RCC 7860 (cell line): ENCODE measurements at regions not wholly inside any gene's neighbourhood (a gene's known extent, or its start where the extent isn't known, plus 50 kb on each side); places are given as distances from the start of the nearest gene placed in this dataset.
"Not testable (repeated sequence)": the region's sequence is repeated elsewhere in the genome, so short reads cannot be mapped to it uniquely, and the experiment has no call there.

Experiments used
- DNase-seq: peaks from one replicate; pipeline ENCODE4 v3.0.0-alpha.2; 2015; ENCODE audit warnings: low spot score
- FAIRE-seq: peaks from 2 replicates; lab custom pipeline; 2012; peaks lifted over from hg19 to GRCh38; lab: Jason Lieb, UNC

DNA sequence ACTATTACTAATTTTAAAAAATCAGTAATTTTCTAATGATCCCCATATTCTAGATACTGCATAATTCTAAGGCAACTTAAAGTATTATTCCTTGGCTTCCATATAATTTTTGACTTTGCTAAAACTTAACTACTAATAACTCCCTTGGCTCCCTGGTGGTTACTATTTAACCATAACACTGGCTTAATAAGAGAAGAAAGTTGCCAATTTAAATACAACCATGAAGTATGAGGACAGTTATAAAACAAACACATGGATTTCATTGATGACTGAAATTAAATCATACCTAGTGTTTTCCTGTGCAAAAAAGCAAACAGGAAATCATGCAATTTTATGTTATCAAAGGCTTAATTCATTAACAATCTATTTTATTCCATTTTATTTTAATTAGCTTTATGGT lies 1073.9 kb downstream of the GRM8 start:
- no peak for DNase-seq
- FAIRE-seq, result no peak

DNA sequence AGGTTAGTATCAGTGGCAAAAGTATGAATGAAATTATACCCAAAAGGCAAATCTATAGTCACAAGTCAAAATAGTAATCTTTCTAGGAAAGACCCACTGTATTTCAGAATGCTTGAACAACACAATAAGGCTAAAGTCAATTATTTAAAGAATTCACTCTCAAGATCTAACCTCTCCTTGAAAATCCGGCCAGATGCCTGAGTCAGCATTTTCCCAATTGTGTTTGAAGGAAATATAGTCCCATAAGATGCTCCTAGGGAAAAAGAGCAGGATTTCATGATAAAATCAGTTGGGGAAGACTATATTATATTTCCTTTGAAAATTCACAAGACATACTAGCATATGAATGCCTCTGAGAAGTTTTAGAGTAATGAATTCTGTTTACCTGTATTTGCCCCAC lies 1075.0 kb downstream of the GRM8 start:
- no peak for FAIRE-seq
- no peak for DNase-seq

DNA sequence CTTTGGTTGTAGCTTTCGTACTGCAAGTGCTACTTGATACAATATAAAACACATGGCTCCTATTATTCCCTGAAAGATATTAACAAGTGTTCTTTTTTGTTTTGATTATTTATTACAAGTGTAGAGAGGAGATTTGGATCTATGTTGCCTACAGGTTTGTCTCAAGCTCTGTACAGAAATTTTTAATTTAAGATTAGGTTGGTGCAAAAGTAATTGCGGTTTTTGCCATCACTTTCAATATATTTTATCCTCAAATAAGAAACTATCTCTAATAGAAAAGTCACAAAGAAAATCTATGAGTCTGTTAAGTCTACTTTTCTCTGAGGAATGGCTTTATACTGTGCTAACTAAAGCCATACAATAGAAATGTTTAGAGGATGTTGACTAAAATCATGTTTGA lies 1086.1 kb downstream of the GRM8 start:
- DNase-seq (no peak), FAIRE-seq (no peak)

DNA sequence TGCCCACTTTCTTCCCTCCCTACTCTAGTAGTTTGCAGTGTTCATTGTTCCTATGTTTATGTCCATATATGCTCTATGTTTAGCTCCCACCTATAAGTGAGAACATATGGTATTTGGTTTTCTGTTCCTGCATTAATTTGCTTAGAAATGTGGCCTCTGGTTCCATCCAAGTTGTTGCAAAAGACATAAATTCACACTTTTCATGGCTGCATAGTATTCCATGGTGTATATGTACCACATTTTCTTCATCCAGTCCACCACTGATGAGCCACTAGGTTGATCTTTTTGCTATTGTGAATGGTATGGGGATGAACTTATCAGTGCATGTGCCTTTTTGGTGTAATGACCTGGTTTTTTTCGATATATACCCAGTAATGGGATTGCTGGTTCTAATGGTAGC lies 1089.1 kb downstream of the GRM8 start:
- FAIRE-seq, result no peak
- no peak for DNase-seq

DNA sequence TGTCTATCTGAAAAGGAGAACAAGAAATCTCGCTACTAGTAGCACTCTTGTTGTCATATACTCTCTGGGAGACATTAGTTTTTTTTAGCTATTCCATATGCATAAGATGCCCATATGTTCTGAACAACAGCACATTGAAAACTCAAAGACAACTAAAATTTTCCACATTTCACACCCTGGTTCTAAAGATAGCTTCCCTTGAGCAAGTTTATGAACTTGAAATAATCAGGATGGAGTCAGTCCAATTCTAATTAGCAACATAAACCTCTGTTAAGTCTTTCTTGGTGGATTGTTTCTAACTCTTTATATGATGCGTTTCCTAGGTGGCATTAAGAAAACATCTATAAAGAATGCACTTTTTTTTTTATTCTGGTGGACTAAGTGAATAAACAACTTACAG lies 1095.3 kb downstream of the GRM8 start:
- DNase-seq, result no peak
- no peak for FAIRE-seq

DNA sequence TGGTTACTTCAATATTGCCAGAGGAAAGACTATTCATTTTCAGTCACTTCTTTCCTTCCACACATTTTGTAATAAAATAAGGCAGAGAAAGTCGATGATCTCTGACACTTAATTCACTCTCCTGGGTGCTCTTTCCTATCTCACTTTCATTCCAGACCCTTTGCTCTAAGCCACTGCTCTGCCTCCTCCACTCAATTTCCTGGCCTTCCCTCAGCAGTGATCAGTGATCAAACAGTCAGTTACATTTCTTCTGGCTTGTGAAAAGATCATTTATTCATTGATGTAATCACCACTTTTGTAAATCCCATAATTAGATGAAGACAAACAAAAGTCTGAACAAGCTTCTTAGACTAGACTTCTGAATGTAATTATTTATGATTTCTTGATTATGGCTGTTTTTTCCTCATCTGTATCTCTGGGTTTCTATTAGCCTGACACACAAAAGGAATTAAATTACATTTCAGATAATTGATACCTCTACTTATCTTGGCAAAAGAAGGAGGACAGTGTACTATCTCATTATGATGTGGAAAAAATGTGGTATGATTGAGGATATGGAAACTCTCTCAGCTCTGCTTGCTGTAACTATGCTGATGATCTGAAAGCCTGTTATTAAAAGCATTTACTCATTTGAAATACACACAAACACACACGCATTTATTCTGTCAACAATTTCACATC lies 1102.3 kb downstream of the GRM8 start:
- FAIRE-seq, result no peak

DNA sequence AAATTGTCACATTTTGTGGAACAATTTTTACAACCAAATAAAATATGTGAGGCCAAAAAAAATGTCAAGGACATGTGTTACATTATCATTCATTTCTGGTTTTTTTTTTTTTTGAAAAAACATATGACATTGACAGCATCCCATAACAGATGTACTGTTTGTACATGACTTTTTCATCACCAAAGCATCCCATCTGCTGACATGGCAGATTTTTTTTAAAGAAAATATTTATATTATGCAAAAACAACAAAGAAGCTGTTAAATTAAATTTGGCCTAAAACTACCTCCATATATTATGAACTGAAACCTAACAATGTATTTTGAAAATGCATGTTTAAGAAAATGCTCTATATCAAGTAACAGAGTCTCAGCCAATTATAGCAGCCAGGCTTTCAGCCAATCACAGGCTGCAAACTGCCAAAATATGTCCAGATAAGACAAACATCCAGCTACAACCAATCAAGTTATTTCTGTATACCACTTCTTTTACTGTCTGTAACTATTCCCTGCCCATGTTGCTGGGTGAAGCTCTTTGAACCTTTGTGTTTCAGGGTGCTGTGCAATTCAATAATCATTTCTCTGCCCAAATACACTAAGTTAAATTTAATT lies 1111.8 kb downstream of the GRM8 start:
- FAIRE-seq, result no peak
- DNase-seq, result no peak

More for the DNA sequence above, 1102.3 kb downstream of the GRM8 start:
- DNase-seq, result no peak

DNA sequence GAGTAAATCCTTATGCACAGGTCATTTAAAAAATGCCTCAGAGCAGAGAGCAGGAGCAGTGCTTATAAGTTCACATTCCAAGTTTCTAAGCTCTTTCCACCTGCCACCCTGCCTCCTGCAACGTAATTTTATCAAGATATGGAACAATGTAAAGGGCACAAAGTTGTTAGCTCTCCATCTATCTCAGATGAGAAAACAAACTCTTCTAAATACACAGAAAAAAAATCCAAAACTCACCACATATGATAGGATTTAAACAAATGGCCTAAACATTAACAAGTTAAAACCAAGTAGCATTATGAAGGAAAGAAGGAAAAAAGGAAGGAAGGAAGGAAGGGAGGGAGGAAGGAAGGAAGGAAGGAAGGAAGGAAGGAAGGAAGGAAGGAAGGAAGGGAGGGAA lies 1132.8 kb downstream of the GRM8 start:
- FAIRE-seq (no peak), DNase-seq (no peak)

DNA sequence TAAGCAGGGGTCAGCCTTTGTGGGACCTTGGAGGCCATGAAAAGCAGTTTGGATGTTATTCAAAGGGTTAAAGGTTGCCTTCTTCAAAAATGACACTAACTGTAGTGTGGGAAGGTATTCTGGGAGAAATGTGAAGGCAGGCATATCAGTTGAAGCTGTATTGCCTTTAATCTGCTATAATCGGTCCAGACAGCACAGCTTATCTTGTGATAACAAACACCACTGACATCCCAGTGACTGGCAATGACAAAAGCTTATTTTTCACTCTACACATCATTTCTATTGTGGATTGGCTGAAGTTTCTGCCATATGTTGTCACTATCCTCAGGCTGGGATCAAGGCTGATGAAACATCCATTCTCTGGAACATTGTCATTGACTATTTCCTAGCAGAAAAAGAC lies 1149.2 kb downstream of the GRM8 start:
- FAIRE-seq, result no peak

DNA sequence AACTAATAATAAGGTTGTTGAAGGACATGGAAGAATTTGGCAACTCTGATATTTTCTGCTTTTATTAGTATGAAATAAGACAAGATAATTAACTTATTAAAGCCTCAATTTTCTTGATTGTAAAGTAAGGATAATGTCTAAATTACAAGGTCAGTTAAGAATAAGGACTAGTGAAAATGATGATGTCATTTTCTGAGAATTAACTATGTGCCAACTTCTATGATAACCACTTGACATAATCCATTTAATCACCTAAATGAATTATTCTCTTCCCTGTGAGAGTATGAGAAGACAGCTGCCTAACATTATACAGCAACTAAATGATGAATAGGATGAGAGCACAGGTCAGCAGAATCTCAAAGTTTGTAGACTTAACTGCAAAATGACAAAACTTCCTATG lies 1153.4 kb upstream of the POT1 start:
- DNase-seq (no peak), FAIRE-seq (no peak)

More for the DNA sequence above, 1149.2 kb downstream of the GRM8 start:
- no peak for DNase-seq

DNA sequence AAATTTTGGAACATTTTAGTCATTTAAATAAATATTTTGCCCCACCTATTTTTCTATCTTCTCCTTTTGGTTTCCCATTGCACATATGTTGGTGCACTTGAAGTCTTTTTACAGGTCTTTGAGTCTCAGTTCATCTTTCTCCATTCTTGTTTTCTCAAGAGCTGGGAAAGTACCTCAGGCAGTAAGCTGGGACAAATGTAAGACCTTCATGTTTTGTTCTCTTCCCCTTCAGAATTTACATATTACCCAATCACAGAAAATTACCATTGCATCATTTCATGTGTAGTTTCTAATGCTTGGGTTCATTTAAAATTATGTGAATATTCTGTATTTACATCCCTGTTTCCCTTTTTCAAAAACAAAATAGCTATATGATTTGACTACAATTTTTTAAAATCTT lies 1150.0 kb upstream of the POT1 start:
- DNase-seq, result no peak
- FAIRE-seq, result no peak

DNA sequence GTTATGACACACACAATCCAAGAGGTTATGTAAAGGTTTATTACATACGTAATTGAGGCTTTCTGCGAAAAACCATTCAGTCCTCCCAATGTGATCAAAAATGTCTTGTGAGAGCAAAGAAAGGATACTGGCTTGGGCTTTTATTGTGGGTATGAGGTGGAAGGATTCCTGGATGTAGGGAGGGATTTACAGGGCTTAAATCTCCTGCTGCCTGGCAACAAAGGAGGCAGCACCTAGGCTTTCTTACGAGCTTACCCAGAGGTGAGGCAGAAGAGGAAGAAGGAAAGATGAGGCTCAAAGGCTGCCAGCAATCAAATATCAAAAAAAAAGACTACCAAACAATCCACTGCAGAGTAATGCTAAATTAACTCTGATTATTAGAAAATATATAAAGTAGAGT lies 1149.5 kb upstream of the POT1 start:
- DNase-seq (no peak), FAIRE-seq (no peak)

DNA sequence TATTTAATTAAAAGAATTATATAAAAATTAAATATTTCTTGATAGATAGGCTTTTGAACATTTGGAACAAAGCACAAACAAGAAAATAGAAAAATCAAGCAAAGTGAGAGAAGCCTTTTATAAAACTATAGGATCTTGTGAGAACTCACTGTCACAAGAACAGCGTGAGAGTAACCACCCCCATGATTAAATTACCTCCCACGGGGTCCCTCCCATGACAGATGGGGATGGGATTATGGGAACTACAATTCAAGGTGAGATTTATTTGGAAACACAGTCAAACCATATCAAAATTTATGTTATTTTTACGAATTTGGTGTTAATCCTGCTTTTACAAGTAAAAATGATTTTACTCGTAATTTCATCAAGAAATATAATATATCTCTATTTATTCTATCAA lies 1136.1 kb upstream of the POT1 start:
- DNase-seq (no peak), FAIRE-seq (no peak)

DNA sequence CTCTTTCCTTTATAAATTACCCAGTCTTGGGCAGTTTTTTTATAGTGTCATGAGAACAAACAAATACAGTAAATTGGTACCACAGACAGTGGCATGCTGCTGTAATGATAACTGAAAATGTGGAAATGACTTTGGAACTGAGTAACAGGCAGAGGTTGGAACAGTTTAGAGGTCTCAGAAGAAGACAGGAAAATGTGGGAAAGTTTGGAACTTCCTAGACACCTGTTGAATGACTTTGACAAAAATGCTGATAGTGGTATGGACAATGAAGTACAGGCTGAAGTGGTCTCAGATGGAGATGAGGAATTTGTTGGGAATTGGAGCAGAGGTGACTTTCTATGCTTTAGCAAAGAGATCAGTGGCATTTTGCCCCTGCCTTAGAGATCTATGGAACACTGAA lies 1128.4 kb upstream of the POT1 start:
- no peak for DNase-seq
- FAIRE-seq, result no peak

DNA sequence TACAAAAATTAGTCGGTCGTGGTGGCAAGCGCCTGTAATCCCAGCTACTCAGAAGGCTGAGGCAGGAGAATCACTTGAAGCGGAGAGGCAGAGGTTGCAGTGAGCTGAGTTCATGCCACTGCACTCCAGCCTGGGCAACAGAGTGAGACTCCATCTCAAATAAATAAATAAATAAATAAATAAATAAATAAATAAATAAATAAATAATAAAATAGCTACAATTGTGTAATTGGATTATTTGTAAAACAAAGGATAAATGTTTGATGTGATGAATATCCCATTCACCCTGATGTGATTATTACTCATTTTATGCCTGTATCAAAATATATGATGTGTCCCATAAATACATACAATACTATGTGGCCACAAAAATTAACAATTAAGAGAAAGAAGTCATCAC lies 1127.0 kb upstream of the POT1 start:
- not testable (repeated sequence) for DNase-seq, FAIRE-seq

DNA sequence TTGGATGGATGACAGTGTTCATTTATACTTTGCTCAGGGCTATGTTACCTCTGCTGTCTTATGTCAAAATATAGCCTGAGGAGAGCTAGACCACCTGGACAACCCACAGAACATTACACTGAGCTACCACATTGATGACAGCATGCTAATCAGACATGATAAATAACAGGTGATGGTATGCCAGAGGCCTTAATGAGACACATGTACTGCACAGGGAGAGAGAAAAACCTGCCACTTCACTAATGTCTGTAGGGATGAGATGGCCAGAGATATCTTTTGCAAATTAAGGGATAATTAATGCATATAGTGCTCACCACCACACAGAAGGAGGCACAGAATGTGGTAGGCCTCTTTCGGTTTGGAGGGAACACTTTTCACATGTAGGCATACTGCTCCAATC lies 1122.6 kb upstream of the POT1 start:
- no peak for FAIRE-seq
- no peak for DNase-seq

DNA sequence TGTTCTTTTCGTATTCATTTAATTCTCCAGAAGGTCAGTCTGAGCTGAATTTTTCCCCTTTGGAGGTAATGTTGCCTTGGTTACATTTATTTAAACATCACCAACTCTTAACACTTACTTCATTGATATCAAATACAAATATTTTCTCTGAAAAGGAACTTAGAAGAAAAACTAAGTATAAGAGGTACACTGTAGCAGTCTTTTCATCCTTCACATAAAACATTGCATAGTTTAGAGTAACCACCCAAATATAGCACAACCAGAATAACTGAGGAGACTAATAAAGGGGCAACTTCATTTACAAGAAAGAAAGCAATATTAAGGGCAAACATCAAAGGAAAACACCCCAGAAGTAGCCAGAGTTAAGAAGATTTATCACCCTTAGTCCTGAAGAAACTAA lies 1115.0 kb upstream of the POT1 start:
- FAIRE-seq, result no peak
- no peak for DNase-seq

DNA sequence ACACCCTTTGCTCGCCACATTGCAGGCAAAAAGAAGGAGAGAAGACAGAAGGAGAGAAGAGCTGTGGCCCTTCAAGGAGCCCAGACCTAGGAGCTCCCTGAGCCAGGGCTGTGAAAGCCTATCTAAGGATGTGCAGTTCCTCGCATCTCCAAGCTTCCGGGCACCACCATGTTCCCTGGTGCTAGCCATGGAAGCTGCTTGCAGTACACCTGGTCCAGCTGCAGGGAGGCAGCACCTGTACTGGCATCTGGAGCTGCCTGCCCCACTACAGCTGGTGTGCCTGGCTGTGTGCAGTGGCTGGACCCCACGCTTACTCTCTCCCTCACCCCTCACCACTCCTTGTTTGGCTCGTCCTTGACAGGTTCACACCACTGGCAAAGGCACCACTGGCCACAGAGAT lies 1111.8 kb upstream of the POT1 start:
- no peak for DNase-seq
- FAIRE-seq, result no peak

DNA sequence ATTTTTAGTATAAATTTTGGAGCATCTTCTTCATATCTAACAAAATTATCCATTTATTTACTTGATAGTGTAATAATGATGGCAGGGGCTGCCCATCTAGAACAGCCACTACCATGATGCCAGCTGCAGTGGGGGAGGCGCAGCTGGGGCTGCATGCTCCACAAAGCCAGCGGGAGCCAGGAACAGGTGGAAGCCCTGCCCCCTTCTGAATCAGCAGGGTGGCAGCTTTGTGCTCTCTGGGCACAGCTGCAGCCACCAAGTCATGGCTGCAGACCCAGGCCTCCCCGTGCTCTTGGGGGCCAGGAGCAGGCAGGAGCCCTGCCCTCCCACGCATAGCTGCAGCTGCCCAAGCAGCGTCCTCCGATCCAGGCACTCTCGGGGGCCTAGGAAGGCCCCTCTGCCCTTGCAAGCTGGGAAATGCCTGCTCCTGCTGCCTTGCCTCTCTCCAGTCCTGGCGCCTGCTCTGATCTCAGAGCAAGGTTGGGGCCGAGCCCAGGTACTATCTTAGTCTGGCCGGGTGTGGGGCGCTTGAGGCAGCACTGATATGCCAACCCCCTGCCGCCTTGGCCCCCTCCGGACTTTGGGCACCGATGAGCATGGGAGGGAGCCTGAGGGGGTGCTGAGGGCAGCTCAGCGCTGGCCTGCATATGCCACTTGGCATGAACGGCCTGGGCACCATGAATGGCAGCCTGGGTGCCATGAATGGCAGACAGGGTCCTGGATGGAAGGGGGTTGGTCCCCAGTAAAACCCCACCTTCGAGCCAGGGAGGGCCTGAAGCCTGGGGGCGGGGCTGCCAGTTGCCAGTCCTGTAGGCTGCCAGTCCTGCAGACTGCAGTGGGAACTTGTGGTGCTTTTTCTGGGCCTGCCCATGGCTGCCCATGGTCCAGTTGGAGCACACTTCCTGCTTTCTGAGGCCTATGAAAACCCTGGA lies 1110.8 kb upstream of the POT1 start:
- FAIRE-seq, result no peak
- no peak for DNase-seq

DNA sequence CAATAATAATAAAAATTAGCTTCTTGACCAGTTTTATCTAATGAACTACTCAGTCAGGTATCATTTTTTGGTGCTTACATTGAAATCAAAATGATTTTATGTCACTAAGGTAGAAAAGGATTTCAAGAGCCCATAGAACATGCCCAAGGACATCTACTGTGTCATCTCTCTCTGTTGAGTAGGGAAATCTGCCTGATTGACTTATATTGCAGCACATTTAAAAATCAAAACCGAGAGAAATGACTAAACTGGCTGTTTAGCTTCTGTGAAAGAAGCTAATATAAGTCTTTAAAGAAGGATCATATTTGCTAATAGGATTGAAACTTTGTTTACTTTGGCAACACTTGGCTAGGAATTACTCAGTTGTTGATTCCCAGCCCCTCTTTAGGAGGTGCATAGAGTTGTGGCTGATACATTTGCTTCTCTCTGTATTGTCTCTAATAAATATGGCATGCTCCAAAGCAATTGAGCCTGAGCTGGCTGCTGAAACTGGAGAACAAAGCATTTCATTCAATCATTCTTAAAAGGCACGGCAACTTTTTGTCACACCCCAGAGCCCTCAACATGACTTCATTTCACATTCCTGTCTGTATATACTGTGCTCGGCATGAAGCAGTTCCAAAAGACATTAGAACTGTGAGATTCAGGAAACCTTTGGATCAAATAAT lies 1096.9 kb upstream of the POT1 start:
- peak; percentile 46 for DNase-seq
- peak; percentile 23 for FAIRE-seq

DNA sequence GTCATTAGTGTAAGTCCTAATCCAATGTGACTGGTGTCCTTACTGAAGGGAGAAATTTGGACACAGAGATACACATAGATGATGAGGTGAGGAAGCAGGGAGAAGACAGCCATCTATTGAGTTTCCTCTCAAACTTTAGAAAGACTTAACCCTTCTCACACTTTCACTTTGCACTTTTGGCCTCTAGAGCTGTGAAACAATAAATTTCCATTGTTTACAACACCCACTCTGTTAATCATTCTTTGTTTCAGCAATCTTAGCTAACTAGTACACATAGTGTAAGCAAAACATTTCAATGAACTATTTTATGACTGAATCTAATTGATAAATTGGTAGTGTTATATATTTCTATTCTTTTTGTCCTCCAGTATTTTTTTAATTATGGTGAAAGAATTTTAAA lies 1092.8 kb upstream of the POT1 start:
- DNase-seq (no peak), FAIRE-seq (no peak)
